ENCODE measurements at regions not wholly inside any gene's neighbourhood (a gene's known extent, or its start where the extent isn't known, plus 50 kb on each side); places are given as distances from the start of the nearest gene placed in this dataset.

DNA sequence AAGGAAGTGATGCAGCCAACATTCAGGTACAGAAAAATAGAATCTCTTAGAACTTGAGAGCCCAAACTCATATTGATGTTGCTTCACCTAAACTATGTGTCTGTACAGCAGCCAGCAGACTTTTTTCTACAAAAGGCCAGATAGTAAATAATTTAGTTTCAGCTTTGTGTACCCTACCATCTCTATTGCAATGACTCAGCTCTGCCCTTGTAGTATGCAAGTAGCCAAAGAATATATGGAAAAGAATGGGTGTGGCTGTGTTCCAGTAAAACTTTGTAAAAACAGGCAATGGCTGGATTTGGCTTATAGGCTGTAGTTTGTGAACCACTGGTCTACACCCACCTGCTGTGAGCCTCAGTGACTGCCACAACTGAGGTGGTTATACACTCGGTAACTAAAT is 392.5 kb upstream of the RARB start (continued):
- TF ChIP-seq TAF1 (IDR thresholded peaks at IDR 0.05; ENCODE audit: low read depth, low read length) (no peak), SP1 (IDR thresholded peaks at IDR 0.05; ENCODE audit: low read depth, low read length) (no peak)

Measured in H1 (cell line).